ENCODE measurements at regions not wholly inside any gene's neighbourhood (a gene's known extent, or its start where the extent isn't known, plus 50 kb on each side); places are given as distances from the start of the nearest gene placed in this dataset.

GRCh38 chr9:118108971-118109370 is 404.8 kb downstream of the TLR4 start (continued):
- TF ChIP-seq PATZ1 (CRISPR knock-in tag; IDR thresholded peaks at IDR 0.05; ENCODE audit: borderline replicate concordance): no peak
- TF ChIP-seq GLIS3 (CRISPR knock-in tag; IDR thresholded peaks at IDR 0.05): no peak

GRCh38 chr9:118109542-118109941 is 405.3 kb downstream of the TLR4 start:
- ATAC-seq: no peak
- TF ChIP-seq CSRNP3 (CRISPR knock-in tag; IDR thresholded peaks at IDR 0.05) (no peak), ARNTL (CRISPR knock-in tag; IDR thresholded peaks at IDR 0.05; ENCODE audit: borderline replicate concordance, low read depth) (no peak), ZFP3 (CRISPR knock-in tag; IDR thresholded peaks at IDR 0.05) (no peak), BACH2 (CRISPR knock-in tag; IDR thresholded peaks at IDR 0.05; ENCODE audit: borderline replicate concordance) (no peak), PATZ1 (CRISPR knock-in tag; IDR thresholded peaks at IDR 0.05; ENCODE audit: borderline replicate concordance) (no peak), SNAI2 (CRISPR knock-in tag; IDR thresholded peaks at IDR 0.05) (no peak), TCF4 (CRISPR knock-in tag; IDR thresholded peaks at IDR 0.05; ENCODE audit: borderline replicate concordance) (no peak), ESRRG (CRISPR knock-in tag; IDR thresholded peaks at IDR 0.05) (no peak), TOX (CRISPR knock-in tag; IDR thresholded peaks at IDR 0.05; ENCODE audit: borderline replicate concordance) (no peak)

- ATAC-seq: no peak
- TF ChIP-seq ZC3H10 (CRISPR knock-in tag; IDR thresholded peaks at IDR 0.05): no peak
- no peak for TF ChIP-seq BACH2 (CRISPR knock-in tag; IDR thresholded peaks at IDR 0.05; ENCODE audit: borderline replicate concordance)
- no peak for TF ChIP-seq SNAI2 (CRISPR knock-in tag; IDR thresholded peaks at IDR 0.05)
- no peak for TF ChIP-seq ZNF8 (CRISPR knock-in tag; IDR thresholded peaks at IDR 0.05)
- TF ChIP-seq ISL1 (CRISPR knock-in tag; IDR thresholded peaks at IDR 0.05): no peak
- no peak for TF ChIP-seq GLIS3 (CRISPR knock-in tag; IDR thresholded peaks at IDR 0.05)
Observed at GRCh38 chr9:118121361-118121760, 417.2 kb downstream of the TLR4 start.

GRCh38 chr9:118128313-118128712 is 424.1 kb downstream of the TLR4 start:
- ATAC-seq: no peak
- TF ChIP-seq RARB (CRISPR knock-in tag; IDR thresholded peaks at IDR 0.05): no peak
- no peak for TF ChIP-seq ZNF8 (CRISPR knock-in tag; IDR thresholded peaks at IDR 0.05)
- no peak for TF ChIP-seq ARNTL (CRISPR knock-in tag; IDR thresholded peaks at IDR 0.05; ENCODE audit: borderline replicate concordance, low read depth)
- TF ChIP-seq OSR1 (CRISPR knock-in tag; IDR thresholded peaks at IDR 0.05): no peak
- TF ChIP-seq CSDC2 (CRISPR knock-in tag; IDR thresholded peaks at IDR 0.05): no peak
- no peak for TF ChIP-seq POU6F1 (CRISPR knock-in tag; IDR thresholded peaks at IDR 0.05; ENCODE audit: borderline replicate concordance, low read depth)
- no peak for TF ChIP-seq CREB5 (CRISPR knock-in tag; IDR thresholded peaks at IDR 0.05; ENCODE audit: low read depth)
- TF ChIP-seq GLIS3 (CRISPR knock-in tag; IDR thresholded peaks at IDR 0.05): no peak
- TF ChIP-seq TCF4 (CRISPR knock-in tag; IDR thresholded peaks at IDR 0.05; ENCODE audit: borderline replicate concordance): no peak
- no peak for TF ChIP-seq SNAI2 (CRISPR knock-in tag; IDR thresholded peaks at IDR 0.05)

- no peak for ATAC-seq
- TF ChIP-seq RARB (CRISPR knock-in tag; IDR thresholded peaks at IDR 0.05) (no peak), TSHZ2 (CRISPR knock-in tag; IDR thresholded peaks at IDR 0.05) (no peak), ZFP3 (CRISPR knock-in tag; IDR thresholded peaks at IDR 0.05) (no peak), PPARA (CRISPR knock-in tag; IDR thresholded peaks at IDR 0.05; ENCODE audit: borderline replicate concordance) (no peak)
Observed at GRCh38 chr9:118129541-118129940, 425.3 kb downstream of the TLR4 start.
